Heart left ventricle (tissue), 13 donors: ENCODE measurements at regions not wholly inside any gene's neighbourhood (a gene's known extent, or its start where the extent isn't known, plus 50 kb on each side); places are given as distances from the start of the nearest gene placed in this dataset.

Experiments
- CTCF ChIP-seq, 12 donors: fragments of 200-600 bp; sonication (generic) in 4 of 12; IDR thresholded peaks; one replicate each; pipeline versions ENCODE4 v1.5.0 to v1.8.0; 2018 to 2022; ENCODE audit warnings: antibody characterized with exemption in 12 of 12, mild to moderate bottlenecking in 5 of 12
- POLR2A ChIP-seq, 2 donors: fragments of 450-650 bp; IDR thresholded peaks; one replicate each; pipeline ENCODE4 v1.6.1; 2017; ENCODE audit warnings: antibody characterized with exemption in 2 of 2, mild to moderate bottlenecking in 2 of 2, moderate library complexity in 2 of 2
- donor health status: ischemic (EF 13 %, LVEDD 7.1; RV severe dilation, severe dysfunction).
- donor health status: DM: no; HTN: yes; CAD: no.
- donor health status: DM: no; HTN: no; CAD: no.
- donor health status: ischemic (EF 25% LVEDD 6.9; RV normal size, moderate dysfunction).
- donor health status: ischemic (EF 25% LVEDD 5.7; RV mildly dilated, moderate dysfunction).
- donor health status: ischemic (EF 35%, LVEDD 5.7; RV mildly dilated, moderate dysfunction).
- donor health status: nonischemic (EF 11% LVEDD 7.7; RV severe dilation, severe dysfunction).
- donor health status: DM: yes; HTN: yes; CAD: no.
- donor health status: PGD.
- donor health status: ischemic (EF 29% LVEDD 5.4; RV normal size, mild dysfunction).
- donor health status: nonischemic (EF 23%, LVEDD 6.1; RV moderate dilation, normal function).

- TF ChIP-seq CTCF (IDR thresholded peaks at IDR 0.05), result no peak
- no peak for TF ChIP-seq POLR2A (IDR thresholded peaks at IDR 0.05)
Observed at GRCh38 chr15:96053031-96053780, 277.3 kb upstream of the NR2F2 start.
